ENCODE measurements at regions not wholly inside any gene's neighbourhood (a gene's known extent, or its start where the extent isn't known, plus 50 kb on each side); places are given as distances from the start of the nearest gene placed in this dataset.

GRCh38 chr5:30874241-30875034 is 319.0 kb upstream of the CDH6 start:
- CTCF ChIA-PET, result interaction anchor here (0.6 to 0.7 kb wide), 2 partner anchors 18 to 100 kb away, joined by 3 read pairs; no protein-coding TSS in a partner anchor
- no peak overlapping the region for H3K27ac ChIP-seq
- POLR2A ChIA-PET (ENCODE audit: low non-redundant PET), result no interaction called here
- TF ChIP-seq, protein P1, sequence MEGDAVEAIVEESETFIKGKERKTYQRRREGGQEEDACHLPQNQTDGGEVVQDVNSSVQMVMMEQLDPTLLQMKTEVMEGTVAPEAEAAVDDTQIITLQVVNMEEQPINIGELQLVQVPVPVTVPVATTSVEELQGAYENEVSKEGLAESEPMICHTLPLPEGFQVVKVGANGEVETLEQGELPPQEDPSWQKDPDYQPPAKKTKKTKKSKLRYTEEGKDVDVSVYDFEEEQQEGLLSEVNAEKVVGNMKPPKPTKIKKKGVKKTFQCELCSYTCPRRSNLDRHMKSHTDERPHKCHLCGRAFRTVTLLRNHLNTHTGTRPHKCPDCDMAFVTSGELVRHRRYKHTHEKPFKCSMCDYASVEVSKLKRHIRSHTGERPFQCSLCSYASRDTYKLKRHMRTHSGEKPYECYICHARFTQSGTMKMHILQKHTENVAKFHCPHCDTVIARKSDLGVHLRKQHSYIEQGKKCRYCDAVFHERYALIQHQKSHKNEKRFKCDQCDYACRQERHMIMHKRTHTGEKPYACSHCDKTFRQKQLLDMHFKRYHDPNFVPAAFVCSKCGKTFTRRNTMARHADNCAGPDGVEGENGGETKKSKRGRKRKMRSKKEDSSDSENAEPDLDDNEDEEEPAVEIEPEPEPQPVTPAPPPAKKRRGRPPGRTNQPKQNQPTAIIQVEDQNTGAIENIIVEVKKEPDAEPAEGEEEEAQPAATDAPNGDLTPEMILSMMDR (conservative IDR thresholded peaks at IDR 0.05; ENCODE audit: low read depth), result no peak
- no peak for DNase-seq (ENCODE audit: low spot score)

DNA sequence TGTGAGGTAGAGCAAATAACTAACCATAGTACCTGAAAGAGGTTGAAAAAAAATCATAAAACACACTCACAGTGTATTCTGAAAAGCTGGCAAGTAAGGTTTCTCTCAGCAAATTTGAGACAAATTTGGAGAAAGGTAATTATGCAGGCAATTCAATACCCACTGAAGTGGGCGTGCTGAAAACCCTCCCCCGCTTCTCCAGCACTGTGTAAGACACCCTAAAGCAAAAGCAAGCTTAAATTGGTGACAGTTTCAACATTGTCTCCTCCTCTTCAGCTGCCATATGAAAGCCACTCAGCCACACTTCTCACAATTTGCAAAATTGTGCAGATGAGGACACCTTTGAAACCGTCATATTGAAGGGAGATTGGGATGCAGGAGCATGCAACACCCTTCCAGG is 322.3 kb upstream of the CDH6 start:
- CTCF ChIA-PET, result no interaction called here
- no peak for DNase-seq (ENCODE audit: low spot score)

DNA sequence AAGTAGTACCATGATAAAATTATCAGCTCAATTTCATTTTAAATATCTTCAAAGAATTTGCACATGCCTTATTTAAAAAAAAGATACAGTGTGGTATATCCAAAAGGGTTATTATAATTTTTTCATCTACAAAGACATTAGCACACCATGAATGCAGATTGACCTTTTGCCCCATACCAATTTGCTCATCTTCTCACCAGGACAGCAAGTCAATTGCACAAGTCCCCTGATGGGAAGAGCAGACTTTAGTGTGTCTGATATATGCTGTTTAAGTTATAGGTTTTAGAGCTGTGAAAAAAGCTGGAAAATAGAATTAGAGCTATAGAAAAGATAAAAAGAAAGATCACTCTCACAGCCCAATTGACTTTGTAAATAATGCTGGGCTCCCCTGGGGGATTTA is 325.8 kb upstream of the CDH6 start:
- no peak overlapping the region for H3K27ac ChIP-seq
- ChIA-PET POLR2A (ENCODE audit: low non-redundant PET) (no interaction called here), CTCF (no interaction called here)
- TF ChIP-seq, protein P1 (conservative IDR thresholded peaks at IDR 0.05; ENCODE audit: low read depth), result no peak
- DNase-seq (ENCODE audit: low spot score), result no peak

More for the DNA sequence above, 322.3 kb upstream of the CDH6 start:
- POLR2A ChIA-PET (ENCODE audit: low non-redundant PET), result no interaction called here
- no peak overlapping the region for H3K27ac ChIP-seq
- TF ChIP-seq, protein P1 (conservative IDR thresholded peaks at IDR 0.05; ENCODE audit: low read depth), result no peak

DNA sequence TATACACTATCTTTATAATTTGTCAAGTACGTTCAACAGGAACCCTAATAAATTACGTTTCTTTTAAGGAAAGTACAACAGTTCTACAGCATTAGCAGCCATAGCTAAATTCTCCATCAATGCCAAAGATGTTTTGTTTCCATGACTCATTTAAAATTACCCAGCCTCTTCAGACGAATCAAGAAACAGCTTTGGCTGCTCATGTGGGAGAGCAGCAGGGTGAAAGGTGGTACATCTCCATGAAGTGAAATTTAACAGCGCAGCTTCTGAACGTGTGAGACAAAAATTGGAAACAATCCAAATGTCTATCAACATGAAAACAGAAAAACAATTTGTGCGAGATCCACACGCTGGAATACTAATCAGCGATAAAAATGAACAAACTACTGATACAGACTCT is 327.3 kb upstream of the CDH6 start:
- TF ChIP-seq, protein P1 (conservative IDR thresholded peaks at IDR 0.05; ENCODE audit: low read depth), result no peak
- CTCF ChIA-PET, result interaction anchor here (0.6 kb wide), 2 partner anchors 460 to 867 kb away, joined by 3 read pairs; no protein-coding TSS in a partner anchor
- no peak overlapping the region for H3K27ac ChIP-seq
- POLR2A ChIA-PET (ENCODE audit: low non-redundant PET), result no interaction called here
- DNase-seq (ENCODE audit: low spot score), result no peak

DNA sequence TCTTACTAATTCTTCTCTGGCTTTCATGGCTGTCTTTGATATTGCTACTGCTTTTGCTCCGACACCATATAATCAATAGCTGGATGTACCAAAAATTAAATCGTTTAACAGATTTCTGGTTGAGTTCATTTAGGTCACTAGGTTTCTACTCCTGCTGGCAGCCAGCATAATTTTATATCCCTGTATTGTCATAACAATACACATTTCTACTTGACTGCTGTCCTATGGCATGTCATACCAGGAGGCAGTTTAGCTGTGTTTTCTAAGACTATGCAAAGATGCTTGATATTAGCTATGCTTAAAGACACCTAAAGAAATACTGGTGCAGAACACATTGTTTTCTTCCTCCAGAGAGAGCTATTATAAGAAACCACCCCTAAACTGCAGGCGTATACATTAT is 337.2 kb upstream of the CDH6 start:
- POLR2A ChIA-PET (ENCODE audit: low non-redundant PET), result no interaction called here
- TF ChIP-seq, protein P1 (conservative IDR thresholded peaks at IDR 0.05; ENCODE audit: low read depth), result no peak
- no peak overlapping the region for H3K27ac ChIP-seq
- CTCF ChIA-PET, result no interaction called here
- DNase-seq (ENCODE audit: low spot score), result no peak

DNA sequence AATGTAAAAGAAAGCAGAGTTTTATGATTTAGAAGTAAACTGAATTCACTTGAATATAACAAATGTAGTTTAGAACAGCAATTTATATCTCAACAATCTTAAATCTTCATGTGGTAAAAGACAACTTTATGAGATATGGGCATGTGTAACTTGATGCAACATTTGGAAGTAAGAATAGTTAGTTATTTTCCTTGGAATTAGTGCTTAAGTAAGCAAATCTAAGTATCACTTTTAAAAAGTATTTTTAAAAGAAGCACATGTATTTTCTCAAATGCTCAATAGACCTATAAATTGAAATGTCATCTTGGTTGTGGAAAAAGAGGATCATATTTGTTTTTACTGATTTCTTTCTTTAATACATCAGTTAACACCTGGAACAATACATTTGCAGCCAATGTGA is 340.3 kb upstream of the CDH6 start:
- ChIA-PET POLR2A (ENCODE audit: low non-redundant PET) (no interaction called here), CTCF (no interaction called here)
- no peak overlapping the region for H3K27ac ChIP-seq
- DNase-seq (ENCODE audit: low spot score), result no peak
- TF ChIP-seq, protein P1 (conservative IDR thresholded peaks at IDR 0.05; ENCODE audit: low read depth), result no peak
